K562 (cell line): ENCODE measurements at regions not wholly inside any gene's neighbourhood (a gene's known extent, or its start where the extent isn't known, plus 50 kb on each side); places are given as distances from the start of the nearest gene placed in this dataset.

Experiments
- ATAC-seq: fragments of 200-7000 bp; cut with Tn5 transposase; 3 replicates; pipeline ENCODE4 v1.9.1; 2020; ENCODE audit warnings: moderate library complexity
- BruUV-seq: library from RNA; stranded (reverse); fragments of 400-500 nt; replicated peaks from 2 replicates; lab custom pipeline; 2021; lab: Mats Ljungman, UMichigan
- CTCF ChIA-PET: fragments of 300-600 bp; formaldehyde crosslinking; extraction: SDS; loops from one replicate; lab custom pipeline; 2021; ENCODE audit warnings: low intra/inter-chr PET ratio; lab: Yijun Ruan, JAX
- POLR2A ChIA-PET: fragments of 300-600, 350-650 bp; sonication (Branson Sonifier 250); formaldehyde crosslinking; extraction: SDS; loops from one replicate; lab custom pipeline; 2021; ENCODE audit warnings: antibody characterized with exemption, inconsistent platforms; lab: Yijun Ruan, JAX
- DNase-seq, 4 experiments: peaks; one replicate each; pipeline versions ENCODE4 v3.0.0 to v3.0.0-alpha.2; 2011 to 2018; ENCODE audit warnings: low spot score in 3 of 4, mixed read lengths in 3 of 4; ENCODE audit errors: extremely low read depth in 1 of 4
- FAIRE-seq: peaks from 2 replicates; lab custom pipeline; 2011; peaks lifted over from hg19 to GRCh38; lab: Jason Lieb, UNC
- H2AFZ ChIP-seq: 2 replicates; pipeline ENCODE4 v1.6.0; 2011; ENCODE audit warnings: low read depth, low read length, control low read depth, inconsistent platforms
- H3K27ac ChIP-seq: fragments of 200-600 bp; 3 replicates; pipeline ENCODE4 v1.8.0; 2011; ENCODE audit warnings: low read depth, mild to moderate bottlenecking, control low read depth, inconsistent platforms, low read length, moderate library complexity, mixed read lengths; ENCODE audit errors: extremely low read depth
- H3K27me3 ChIP-seq, 2 experiments: fragments of 300-600 bp in 1 of 2; 2 replicates in 1 of 2; 3 replicates in 1 of 2; pipeline versions ENCODE4 v1.6.0 to v1.8.0; 2011; ENCODE audit warnings: inconsistent platforms in 2 of 2, low read length in 2 of 2, mild to moderate bottlenecking in 1 of 2, mixed read lengths in 1 of 2, moderate library complexity in 1 of 2; ENCODE audit not compliant: control insufficient read depth in 2 of 2, insufficient read depth in 2 of 2
- H3K36me3 ChIP-seq: fragments of 300-600 bp; 3 replicates; pipeline ENCODE4 v1.8.0; 2011; ENCODE audit warnings: mild to moderate bottlenecking, low read length, inconsistent platforms; ENCODE audit not compliant: control insufficient read depth, insufficient read depth
- H3K4me1 ChIP-seq, 2 experiments: fragments of 200-600 bp in 1 of 2; replicated peaks in 1 of 2; 2 replicates in 1 of 2; 3 replicates in 1 of 2; pipeline versions ENCODE4 v1.5.1 to v1.8.0; 2011; ENCODE audit warnings: inconsistent platforms in 2 of 2, low read length in 2 of 2, mild to moderate bottlenecking in 1 of 2, mixed read lengths in 1 of 2, moderate library complexity in 1 of 2; ENCODE audit not compliant: control insufficient read depth in 2 of 2, insufficient read depth in 2 of 2
- H3K4me2 ChIP-seq: 2 replicates; pipeline ENCODE4 v1.6.1; 2011; ENCODE audit warnings: low read length, control low read depth, inconsistent platforms, mixed read lengths; ENCODE audit not compliant: insufficient read depth
- H3K4me3 ChIP-seq: fragments of 200-600 bp; sonication (generic), shearing (Covaris generic); 2 replicates; pipeline ENCODE4 v1.5.1; 2016; ENCODE audit warnings: control low read depth, inconsistent platforms
- H3K79me2 ChIP-seq: fragments of 200-600 bp; 3 replicates; pipeline ENCODE4 v1.8.0; 2011; ENCODE audit warnings: low read length, inconsistent platforms; ENCODE audit not compliant: control insufficient read depth, insufficient read depth
- H3K9ac ChIP-seq, 2 experiments: 2 replicates each; pipeline versions ENCODE4 v1.6.0 to v1.6.1; 2011; ENCODE audit warnings: low read depth in 2 of 2, low read length in 2 of 2, control low read depth in 1 of 2, inconsistent platforms in 1 of 2, mild to moderate bottlenecking in 1 of 2, mixed read lengths in 1 of 2; ENCODE audit not compliant: insufficient read depth in 1 of 2
- H3K9me1 ChIP-seq: one replicate; pipeline ENCODE4 v1.6.0; 2011; ENCODE audit warnings: inconsistent platforms, mild to moderate bottlenecking, low read length, moderate library complexity; ENCODE audit not compliant: control insufficient read depth, insufficient read depth
- H3K9me3 ChIP-seq: replicated peaks from 2 replicates; pipeline ENCODE4 v1.5.1; 2011; ENCODE audit warnings: low read depth, low read length, inconsistent platforms; ENCODE audit not compliant: control insufficient read depth, insufficient read depth
- H4K20me1 ChIP-seq: replicated peaks from 2 replicates; pipeline ENCODE4 v1.6.1; 2011; ENCODE audit warnings: low read length, inconsistent platforms, mixed read lengths; ENCODE audit not compliant: control insufficient read depth, insufficient read depth
- ATF7 ChIP-seq: fragments of 450-650 bp; IDR thresholded peaks from 2 replicates; pipeline ENCODE4 v1.7.1; 2014; ENCODE audit warnings: mild to moderate bottlenecking, moderate library complexity
- HMG20A ChIP-seq: fragments of 450-650 bp; formaldehyde crosslinking; conservative IDR thresholded peaks from 2 replicates; pipeline ENCODE4 v1.4.0; 2020; ENCODE audit warnings: mild to moderate bottlenecking, mixed read lengths
- HMG20B ChIP-seq: fragments of 250-450 bp; sonication (Bioruptor Pico); IDR thresholded peaks from 2 replicates; pipeline ENCODE4 v1.5.0; 2021; ENCODE audit warnings: mild to moderate bottlenecking
- TCFL5 ChIP-seq: fragments of 250-450 bp; sonication (Bioruptor Pico); conservative IDR thresholded peaks from 2 replicates; pipeline ENCODE4 v1.6.1; 2021; ENCODE audit warnings: mild to moderate bottlenecking, moderate library complexity, matching md5 sums
- THRA ChIP-seq: fragments of 450-650 bp; IDR thresholded peaks from 2 replicates; pipeline ENCODE4 v1.6.1; 2017; ENCODE audit warnings: mild to moderate bottlenecking, moderate library complexity
- WGBS: fragments of 100-300 bp; shearing (Covaris generic); methylation state at CpG from one replicate; pipeline ENCODE4 v1.1.6; 2016; ENCODE audit warnings: low coverage, mixed read lengths; ENCODE audit not compliant: insufficient coverage; ENCODE audit errors: missing lambda C conversion rate; 5-methylcytosine and 5-hydroxymethylcytosine counted together
- in situ Hi-C: fragments of 300-500 bp; cut with MboI; formaldehyde crosslinking; loops from 4 replicates; pipeline ENCODE4 v1.15.0; 2018; ENCODE audit warnings: inconsistent platforms, mixed read lengths
- intact Hi-C: fragments of 100-400 bp; cut with micrococcal nuclease; formaldehyde crosslinking; loops from 2 replicates; pipeline ENCODE4 v1.14.2; 2022
- TF ChIP-seq, protein P1 (sequence below): fragments of 250-450 bp; sonication (Bioruptor Pico); IDR thresholded peaks from 2 replicates; pipeline ENCODE4 v1.4.0; 2020

- Histone ChIP-seq H2AFZ (no peak overlapping the region), H4K20me1 (no peaks in the 10 kb centered on the region), H3K79me2 (no peaks in the 10 kb centered on the region), H3K9ac (no peak overlapping the region), H3K27ac (no peak overlapping the region), H3K4me2 (no peak overlapping the region), H3K9me1 (no peaks in the 10 kb centered on the region), H3K36me3 (no peaks in the 10 kb centered on the region), H3K4me1 (no peaks in the 10 kb centered on the region), H3K4me3 (no peak overlapping the region), H3K9me3 (no peaks in the 10 kb centered on the region; the same call in 1 of the 2 replicates), H3K27me3 (no peaks in the 10 kb centered on the region)
- TF ChIP-seq, protein P1, sequence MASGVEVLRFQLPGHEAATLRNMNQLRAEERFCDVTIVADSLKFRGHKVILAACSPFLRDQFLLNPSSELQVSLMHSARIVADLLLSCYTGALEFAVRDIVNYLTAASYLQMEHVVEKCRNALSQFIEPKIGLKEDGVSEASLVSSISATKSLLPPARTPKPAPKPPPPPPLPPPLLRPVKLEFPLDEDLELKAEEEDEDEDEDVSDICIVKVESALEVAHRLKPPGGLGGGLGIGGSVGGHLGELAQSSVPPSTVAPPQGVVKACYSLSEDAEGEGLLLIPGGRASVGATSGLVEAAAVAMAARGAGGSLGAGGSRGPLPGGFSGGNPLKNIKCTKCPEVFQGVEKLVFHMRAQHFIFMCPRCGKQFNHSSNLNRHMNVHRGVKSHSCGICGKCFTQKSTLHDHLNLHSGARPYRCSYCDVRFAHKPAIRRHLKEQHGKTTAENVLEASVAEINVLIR (CRISPR knock-in tag): no peak
- TF ChIP-seq TCFL5 (CRISPR knock-in tag) (no peak), HMG20B (CRISPR knock-in tag) (no peak), HMG20A (CRISPR knock-in tag) (no peak), THRA (no peak), ATF7 (no peak)
- no peak for DNase-seq
- ATAC-seq: no peak
- CTCF ChIA-PET: no interaction called here
- in situ Hi-C loops: no loop called here
- intact Hi-C loops: no loop called here
- POLR2A ChIA-PET: no interaction called here
- FAIRE-seq: no peak
- no TSS peak for BruUV-seq
- WGBS: 0% methylated on average over 2 of the region's 2 CpGs
These were observed 221.7 kb upstream of the CDH11 start for GRCh38 chr16:65343556-65343955.
